K562 (cell line): ENCODE measurements at regions not wholly inside any gene's neighbourhood (a gene's known extent, or its start where the extent isn't known, plus 50 kb on each side); places are given as distances from the start of the nearest gene placed in this dataset.

Source experiments
- ATAC-seq: fragments of 200-7000 bp; cut with Tn5 transposase; 3 replicates; pipeline ENCODE4 v1.9.1; 2020; ENCODE audit warnings: moderate library complexity
- BruUV-seq: library from RNA; stranded (reverse); fragments of 400-500 nt; replicated peaks from 2 replicates; lab custom pipeline; 2021; lab: Mats Ljungman, UMichigan
- CTCF ChIA-PET: fragments of 300-600 bp; formaldehyde crosslinking; extraction: SDS; loops from one replicate; lab custom pipeline; 2021; ENCODE audit warnings: low intra/inter-chr PET ratio; lab: Yijun Ruan, JAX
- POLR2A ChIA-PET: fragments of 300-600, 350-650 bp; sonication (Branson Sonifier 250); formaldehyde crosslinking; extraction: SDS; loops from one replicate; lab custom pipeline; 2021; ENCODE audit warnings: antibody characterized with exemption, inconsistent platforms; lab: Yijun Ruan, JAX
- DNase-seq, 4 experiments: peaks; one replicate each; pipeline versions ENCODE4 v3.0.0 to v3.0.0-alpha.2; 2011 to 2018; ENCODE audit warnings: low spot score in 3 of 4, mixed read lengths in 3 of 4; ENCODE audit errors: extremely low read depth in 1 of 4
- FAIRE-seq: peaks from 2 replicates; lab custom pipeline; 2011; peaks lifted over from hg19 to GRCh38; lab: Jason Lieb, UNC
- H2AFZ ChIP-seq: 2 replicates; pipeline ENCODE4 v1.6.0; 2011; ENCODE audit warnings: low read depth, low read length, control low read depth, inconsistent platforms
- H3K27ac ChIP-seq: fragments of 200-600 bp; 3 replicates; pipeline ENCODE4 v1.8.0; 2011; ENCODE audit warnings: low read depth, mild to moderate bottlenecking, control low read depth, inconsistent platforms, low read length, moderate library complexity, mixed read lengths; ENCODE audit errors: extremely low read depth
- H3K27me3 ChIP-seq, 2 experiments: fragments of 300-600 bp in 1 of 2; 2 replicates in 1 of 2; 3 replicates in 1 of 2; pipeline versions ENCODE4 v1.6.0 to v1.8.0; 2011; ENCODE audit warnings: inconsistent platforms in 2 of 2, low read length in 2 of 2, mild to moderate bottlenecking in 1 of 2, mixed read lengths in 1 of 2, moderate library complexity in 1 of 2; ENCODE audit not compliant: control insufficient read depth in 2 of 2, insufficient read depth in 2 of 2
- H3K36me3 ChIP-seq: fragments of 300-600 bp; 3 replicates; pipeline ENCODE4 v1.8.0; 2011; ENCODE audit warnings: mild to moderate bottlenecking, low read length, inconsistent platforms; ENCODE audit not compliant: control insufficient read depth, insufficient read depth
- H3K4me1 ChIP-seq, 2 experiments: fragments of 200-600 bp in 1 of 2; replicated peaks in 1 of 2; 2 replicates in 1 of 2; 3 replicates in 1 of 2; pipeline versions ENCODE4 v1.5.1 to v1.8.0; 2011; ENCODE audit warnings: inconsistent platforms in 2 of 2, low read length in 2 of 2, mild to moderate bottlenecking in 1 of 2, mixed read lengths in 1 of 2, moderate library complexity in 1 of 2; ENCODE audit not compliant: control insufficient read depth in 2 of 2, insufficient read depth in 2 of 2
- H3K4me2 ChIP-seq: 2 replicates; pipeline ENCODE4 v1.6.1; 2011; ENCODE audit warnings: low read length, control low read depth, inconsistent platforms, mixed read lengths; ENCODE audit not compliant: insufficient read depth
- H3K4me3 ChIP-seq: fragments of 200-600 bp; sonication (generic), shearing (Covaris generic); 2 replicates; pipeline ENCODE4 v1.5.1; 2016; ENCODE audit warnings: control low read depth, inconsistent platforms
- H3K79me2 ChIP-seq: fragments of 200-600 bp; 3 replicates; pipeline ENCODE4 v1.8.0; 2011; ENCODE audit warnings: low read length, inconsistent platforms; ENCODE audit not compliant: control insufficient read depth, insufficient read depth
- H3K9ac ChIP-seq, 2 experiments: 2 replicates each; pipeline versions ENCODE4 v1.6.0 to v1.6.1; 2011; ENCODE audit warnings: low read depth in 2 of 2, low read length in 2 of 2, control low read depth in 1 of 2, inconsistent platforms in 1 of 2, mild to moderate bottlenecking in 1 of 2, mixed read lengths in 1 of 2; ENCODE audit not compliant: insufficient read depth in 1 of 2
- H3K9me1 ChIP-seq: one replicate; pipeline ENCODE4 v1.6.0; 2011; ENCODE audit warnings: inconsistent platforms, mild to moderate bottlenecking, low read length, moderate library complexity; ENCODE audit not compliant: control insufficient read depth, insufficient read depth
- H3K9me3 ChIP-seq: replicated peaks from 2 replicates; pipeline ENCODE4 v1.5.1; 2011; ENCODE audit warnings: low read depth, low read length, inconsistent platforms; ENCODE audit not compliant: control insufficient read depth, insufficient read depth
- H4K20me1 ChIP-seq: replicated peaks from 2 replicates; pipeline ENCODE4 v1.6.1; 2011; ENCODE audit warnings: low read length, inconsistent platforms, mixed read lengths; ENCODE audit not compliant: control insufficient read depth, insufficient read depth
- ARID2 ChIP-seq: fragments of 450-650 bp; IDR thresholded peaks from 2 replicates; pipeline ENCODE4 v1.6.1; 2017; ENCODE audit warnings: antibody characterized with exemption, mild to moderate bottlenecking
- FIP1L1 ChIP-seq: fragments of 200-400 bp; formaldehyde crosslinking; IDR thresholded peaks from 2 replicates; pipeline ENCODE4 v1.6.1; 2018; ENCODE audit warnings: mild to moderate bottlenecking, low read depth, low read length; ENCODE audit not compliant: poor library complexity, severe bottlenecking
- FOXM1 ChIP-seq, 2 experiments: fragments of 450-650 bp in 1 of 2; sonication (generic) in 1 of 2; formaldehyde crosslinking in 1 of 2; IDR thresholded peaks; 2 replicates each; pipeline versions ENCODE4 v1.6.1 to v1.9.0; 2017 to 2022; ENCODE audit warnings: low read depth in 2 of 2, mild to moderate bottlenecking in 2 of 2, missing genetic modification reagents in 1 of 2, moderate library complexity in 1 of 2
- KLF16 ChIP-seq: IDR thresholded peaks from 2 replicates; pipeline ENCODE4 v1.6.1; 2016; ENCODE audit warnings: antibody characterized with exemption
- NELFE ChIP-seq: IDR thresholded peaks from 2 replicates; pipeline ENCODE4 v1.6.1; 2011; ENCODE audit warnings: mild to moderate bottlenecking; ENCODE audit not compliant: insufficient read depth, insufficient read length
- TAF7 ChIP-seq: fragments of 450-650 bp; IDR thresholded peaks from 2 replicates; pipeline ENCODE4 v1.6.1; 2016; ENCODE audit warnings: missing genetic modification characterization, missing compliant biosample characterization
- ZBTB17 ChIP-seq: fragments of 450-650 bp; formaldehyde crosslinking; IDR thresholded peaks from 2 replicates; pipeline ENCODE4 v1.4.0; 2020; ENCODE audit warnings: mild to moderate bottlenecking
- ZNF217 ChIP-seq: sonication (generic); formaldehyde crosslinking; IDR thresholded peaks from 2 replicates; pipeline ENCODE4 v1.8.0; 2022; ENCODE audit warnings: mild to moderate bottlenecking, missing genetic modification reagents
- WGBS: fragments of 100-300 bp; shearing (Covaris generic); methylation state at CpG from one replicate; pipeline ENCODE4 v1.1.6; 2016; ENCODE audit warnings: low coverage, mixed read lengths; ENCODE audit not compliant: insufficient coverage; ENCODE audit errors: missing lambda C conversion rate; 5-methylcytosine and 5-hydroxymethylcytosine counted together
- in situ Hi-C: fragments of 300-500 bp; cut with MboI; formaldehyde crosslinking; loops from 4 replicates; pipeline ENCODE4 v1.15.0; 2018; ENCODE audit warnings: inconsistent platforms, mixed read lengths
- intact Hi-C: fragments of 100-400 bp; cut with micrococcal nuclease; formaldehyde crosslinking; loops from 2 replicates; pipeline ENCODE4 v1.14.2; 2022
- TF ChIP-seq, protein P1 (sequence below), 2 experiments: fragments of 200-800 bp in 1 of 2; sonication (Bioruptor generic) in 1 of 2; sonication (generic) in 1 of 2; formaldehyde crosslinking in 1 of 2; IDR thresholded peaks in 1 of 2; conservative IDR thresholded peaks in 1 of 2; 2 replicates each; pipeline versions ENCODE4 v1.5.0 to v1.6.1; 2016 to 2020; ENCODE audit warnings: missing compliant biosample characterization in 1 of 2, missing genetic modification characterization in 1 of 2, missing genetic modification reagents in 1 of 2
- TF ChIP-seq, protein P2 (sequence below): fragments of 450-650 bp; IDR thresholded peaks from 2 replicates; pipeline ENCODE4 v1.6.1; 2016; ENCODE audit warnings: low read depth
- TF ChIP-seq, protein P3 (sequence below): fragments of 450-650 bp; conservative IDR thresholded peaks from 2 replicates; pipeline ENCODE4 v1.6.1; 2016; ENCODE audit warnings: missing genetic modification characterization, low read depth, mild to moderate bottlenecking, control low read depth, missing compliant biosample characterization

DNA sequence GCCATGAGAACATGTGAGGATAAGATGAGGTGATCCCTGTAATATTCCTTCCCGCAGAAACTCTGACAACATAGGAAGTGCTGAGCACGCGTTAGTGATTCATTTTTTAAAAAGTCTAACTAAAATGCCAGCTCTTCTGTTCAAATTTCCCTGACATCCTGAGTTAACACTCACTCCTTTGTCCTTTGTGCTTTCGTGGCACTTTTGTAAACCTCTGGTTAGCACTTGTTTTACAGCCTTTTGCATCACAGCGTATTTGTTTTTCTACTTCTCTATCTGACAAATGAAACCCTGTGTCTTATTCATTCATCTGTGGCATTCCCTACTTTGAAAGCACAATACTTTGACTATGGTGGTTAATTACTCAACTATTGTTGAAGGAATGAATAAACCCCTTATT is 313.6 kb downstream of the NUAK1 start:
- H3K4me1 ChIP-seq, result no peaks in the 10 kb centered on the region
- no peak overlapping the region for H3K4me2 ChIP-seq
- H3K27me3 ChIP-seq, result peaks cover 0 to 3% of the 10 kb centered on the region in 2 experiments; a peak in 1 of 5 replicates
- intact Hi-C loops, result no loop called here
- DNase-seq (no peak), FAIRE-seq (no peak), ATAC-seq (no peak)
- H3K27ac ChIP-seq, result no peak overlapping the region
- H4K20me1 ChIP-seq, result no peaks in the 10 kb centered on the region
- no peaks in the 10 kb centered on the region for H3K79me2 ChIP-seq
- H3K9ac ChIP-seq, result no peak overlapping the region
- H3K9me1 ChIP-seq, result no peaks in the 10 kb centered on the region
- CTCF ChIA-PET, result no interaction called here
- no peak overlapping the region for H3K4me3 ChIP-seq
- no peak overlapping the region for H2AFZ ChIP-seq
- TF ChIP-seq ZNF217 (CRISPR knock-in tag) (no peak), FOXM1 (IDR thresholded peaks at IDR 0.05; ENCODE audit: low read depth) (no peak), FOXM1 (CRISPR knock-in tag; IDR thresholded peaks at IDR 0.05; ENCODE audit: low read depth) (no peak), KLF16 (no peak), ARID2 (no peak), TAF7 (tag) (no peak), FIP1L1 (no peak), NELFE (no peak), ZBTB17 (CRISPR knock-in tag) (no peak)
- TF ChIP-seq, protein P1, sequence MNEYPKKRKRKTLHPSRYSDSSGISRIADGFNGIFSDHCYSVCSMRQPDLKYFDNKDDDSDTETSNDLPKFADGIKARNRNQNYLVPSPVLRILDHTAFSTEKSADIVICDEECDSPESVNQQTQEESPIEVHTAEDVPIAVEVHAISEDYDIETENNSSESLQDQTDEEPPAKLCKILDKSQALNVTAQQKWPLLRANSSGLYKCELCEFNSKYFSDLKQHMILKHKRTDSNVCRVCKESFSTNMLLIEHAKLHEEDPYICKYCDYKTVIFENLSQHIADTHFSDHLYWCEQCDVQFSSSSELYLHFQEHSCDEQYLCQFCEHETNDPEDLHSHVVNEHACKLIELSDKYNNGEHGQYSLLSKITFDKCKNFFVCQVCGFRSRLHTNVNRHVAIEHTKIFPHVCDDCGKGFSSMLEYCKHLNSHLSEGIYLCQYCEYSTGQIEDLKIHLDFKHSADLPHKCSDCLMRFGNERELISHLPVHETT (CRISPR knock-in tag; conservative IDR thresholded peaks at IDR 0.05 in 1 of 2, IDR thresholded peaks at IDR 0.05 in 1 of 2), result no peak
- TF ChIP-seq, protein P2, sequence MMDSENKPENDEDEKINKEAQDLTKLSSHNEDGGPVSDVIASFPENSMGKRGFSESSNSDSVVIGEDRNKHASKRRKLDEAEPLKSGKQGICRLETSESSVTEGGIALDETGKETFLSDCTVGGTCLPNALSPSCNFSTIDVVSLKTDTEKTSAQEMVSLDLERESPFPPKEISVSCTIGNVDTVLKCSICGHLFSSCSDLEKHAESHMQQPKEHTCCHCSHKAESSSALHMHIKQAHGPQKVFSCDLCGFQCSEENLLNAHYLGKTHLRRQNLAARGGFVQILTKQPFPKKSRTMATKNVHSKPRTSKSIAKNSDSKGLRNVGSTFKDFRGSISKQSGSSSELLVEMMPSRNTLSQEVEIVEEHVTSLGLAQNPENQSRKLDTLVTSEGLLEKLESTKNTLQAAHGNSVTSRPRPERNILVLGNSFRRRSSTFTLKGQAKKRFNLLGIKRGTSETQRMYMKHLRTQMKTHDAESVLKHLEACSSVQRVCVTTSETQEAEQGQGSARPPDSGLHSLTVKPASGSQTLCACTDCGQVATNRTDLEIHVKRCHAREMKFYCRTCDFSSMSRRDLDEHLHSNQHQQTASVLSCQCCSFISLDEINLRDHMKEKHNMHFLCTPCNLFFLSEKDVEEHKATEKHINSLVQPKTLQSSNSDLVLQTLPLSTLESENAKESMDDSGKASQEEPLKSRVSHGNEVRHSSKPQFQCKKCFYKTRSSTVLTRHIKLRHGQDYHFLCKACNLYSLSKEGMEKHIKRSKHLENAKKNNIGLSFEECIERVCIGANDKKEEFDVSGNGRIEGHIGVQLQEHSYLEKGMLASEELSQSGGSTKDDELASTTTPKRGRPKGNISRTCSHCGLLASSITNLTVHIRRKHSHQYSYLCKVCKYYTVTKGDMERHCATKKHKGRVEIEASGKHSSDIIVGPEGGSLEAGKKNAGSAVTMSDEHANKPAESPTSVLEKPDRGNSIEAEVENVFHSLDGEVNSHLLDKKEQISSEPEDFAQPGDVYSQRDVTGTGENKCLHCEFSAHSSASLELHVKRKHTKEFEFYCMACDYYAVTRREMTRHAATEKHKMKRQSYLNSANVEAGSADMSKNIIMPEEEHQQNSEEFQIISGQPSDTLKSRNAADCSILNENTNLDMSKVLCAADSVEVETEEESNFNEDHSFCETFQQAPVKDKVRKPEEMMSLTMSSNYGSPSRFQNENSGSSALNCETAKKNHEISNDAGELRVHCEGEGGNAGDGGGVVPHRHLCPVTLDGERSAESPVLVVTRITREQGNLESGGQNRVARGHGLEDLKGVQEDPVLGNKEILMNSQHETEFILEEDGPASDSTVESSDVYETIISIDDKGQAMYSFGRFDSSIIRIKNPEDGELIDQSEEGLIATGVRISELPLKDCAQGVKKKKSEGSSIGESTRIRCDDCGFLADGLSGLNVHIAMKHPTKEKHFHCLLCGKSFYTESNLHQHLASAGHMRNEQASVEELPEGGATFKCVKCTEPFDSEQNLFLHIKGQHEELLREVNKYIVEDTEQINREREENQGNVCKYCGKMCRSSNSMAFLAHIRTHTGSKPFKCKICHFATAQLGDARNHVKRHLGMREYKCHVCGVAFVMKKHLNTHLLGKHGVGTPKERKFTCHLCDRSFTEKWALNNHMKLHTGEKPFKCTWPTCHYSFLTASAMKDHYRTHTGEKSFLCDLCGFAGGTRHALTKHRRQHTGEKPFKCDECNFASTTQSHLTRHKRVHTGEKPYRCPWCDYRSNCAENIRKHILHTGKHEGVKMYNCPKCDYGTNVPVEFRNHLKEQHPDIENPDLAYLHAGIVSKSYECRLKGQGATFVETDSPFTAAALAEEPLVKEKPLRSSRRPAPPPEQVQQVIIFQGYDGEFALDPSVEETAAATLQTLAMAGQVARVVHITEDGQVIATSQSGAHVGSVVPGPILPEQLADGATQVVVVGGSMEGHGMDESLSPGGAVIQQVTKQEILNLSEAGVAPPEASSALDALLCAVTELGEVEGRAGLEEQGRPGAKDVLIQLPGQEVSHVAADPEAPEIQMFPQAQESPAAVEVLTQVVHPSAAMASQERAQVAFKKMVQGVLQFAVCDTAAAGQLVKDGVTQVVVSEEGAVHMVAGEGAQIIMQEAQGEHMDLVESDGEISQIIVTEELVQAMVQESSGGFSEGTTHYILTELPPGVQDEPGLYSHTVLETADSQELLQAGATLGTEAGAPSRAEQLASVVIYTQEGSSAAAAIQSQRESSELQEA, result no peak
- TF ChIP-seq, protein P3, sequence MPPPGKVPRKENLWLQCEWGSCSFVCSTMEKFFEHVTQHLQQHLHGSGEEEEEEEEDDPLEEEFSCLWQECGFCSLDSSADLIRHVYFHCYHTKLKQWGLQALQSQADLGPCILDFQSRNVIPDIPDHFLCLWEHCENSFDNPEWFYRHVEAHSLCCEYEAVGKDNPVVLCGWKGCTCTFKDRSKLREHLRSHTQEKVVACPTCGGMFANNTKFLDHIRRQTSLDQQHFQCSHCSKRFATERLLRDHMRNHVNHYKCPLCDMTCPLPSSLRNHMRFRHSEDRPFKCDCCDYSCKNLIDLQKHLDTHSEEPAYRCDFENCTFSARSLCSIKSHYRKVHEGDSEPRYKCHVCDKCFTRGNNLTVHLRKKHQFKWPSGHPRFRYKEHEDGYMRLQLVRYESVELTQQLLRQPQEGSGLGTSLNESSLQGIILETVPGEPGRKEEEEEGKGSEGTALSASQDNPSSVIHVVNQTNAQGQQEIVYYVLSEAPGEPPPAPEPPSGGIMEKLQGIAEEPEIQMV (tag), result no peak
- in situ Hi-C loops, result no loop called here
- H3K9me3 ChIP-seq, result no peaks in the 10 kb centered on the region
- POLR2A ChIA-PET, result interaction anchor here (0.7 kb wide), 1 partner anchor 152 kb away, joined by 3 read pairs; no protein-coding TSS in a partner anchor
- H3K36me3 ChIP-seq, result no peaks in the 10 kb centered on the region
- 8% methylated on average over 5 of the region's 5 CpGs for WGBS
- no TSS peak for BruUV-seq
